SK-N-SH treated with all-trans-retinoic acid at 6 μM for 48 hours (cell line): ENCODE measurements at regions not wholly inside any gene's neighbourhood (a gene's known extent, or its start where the extent isn't known, plus 50 kb on each side); places are given as distances from the start of the nearest gene placed in this dataset.

Experiments
- ATAC-seq: fragments of 200-7000 bp; cut with Tn5 transposase; 3 replicates; pipeline ENCODE4 v1.9.1; 2020; ENCODE audit warnings: mild to moderate bottlenecking, moderate library complexity
- ARNTL ChIP-seq: fragments of 450-650 bp; formaldehyde crosslinking; IDR thresholded peaks from 2 replicates; pipeline ENCODE4 v1.5.0; 2020; ENCODE audit warnings: low read depth, mild to moderate bottlenecking, moderate library complexity, borderline replicate concordance
- BACH2 ChIP-seq: fragments of 250-450 bp; sonication (Bioruptor Pico); IDR thresholded peaks from 2 replicates; pipeline ENCODE4 v1.9.0; 2021; ENCODE audit warnings: mild to moderate bottlenecking, borderline replicate concordance
- CSDC2 ChIP-seq: fragments of 250-450 bp; sonication (Bioruptor Pico); IDR thresholded peaks from 2 replicates; pipeline ENCODE4 v1.5.0; 2020; ENCODE audit warnings: mild to moderate bottlenecking, moderate library complexity
- ESRRG ChIP-seq: fragments of 250-450 bp; sonication (Bioruptor Pico); IDR thresholded peaks from 2 replicates; pipeline ENCODE4 v1.6.1; 2021; ENCODE audit warnings: mild to moderate bottlenecking
- GLIS3 ChIP-seq: fragments of 250-450 bp; sonication (Bioruptor Pico); IDR thresholded peaks from 2 replicates; pipeline ENCODE4 v1.5.0; 2020; ENCODE audit warnings: mild to moderate bottlenecking, moderate library complexity
- ISL1 ChIP-seq: fragments of 250-450 bp; sonication (Bioruptor Pico); IDR thresholded peaks from 2 replicates; pipeline ENCODE4 v2.1.2; 2022; ENCODE audit warnings: mild to moderate bottlenecking, moderate library complexity
- OSR1 ChIP-seq: fragments of 250-450 bp; sonication (Bioruptor Pico); IDR thresholded peaks from 2 replicates; pipeline ENCODE4 v1.8.0; 2022; ENCODE audit warnings: moderate library complexity, mild to moderate bottlenecking, inconsistent platforms
- PPARA ChIP-seq: fragments of 250-450 bp; sonication (Bioruptor Pico); IDR thresholded peaks from 2 replicates; pipeline ENCODE4 v1.5.0; 2020; ENCODE audit warnings: mild to moderate bottlenecking, borderline replicate concordance
- RARB ChIP-seq: fragments of 250-450 bp; sonication (Bioruptor Pico); IDR thresholded peaks from 2 replicates; pipeline ENCODE4 v1.8.0; 2021; ENCODE audit warnings: mild to moderate bottlenecking, moderate library complexity
- SNAI2 ChIP-seq: fragments of 250-450 bp; sonication (Bioruptor Pico); IDR thresholded peaks from 2 replicates; pipeline ENCODE4 v1.5.0; 2020; ENCODE audit warnings: mild to moderate bottlenecking, moderate library complexity
- TCF4 ChIP-seq: fragments of 250-450 bp; sonication (Bioruptor Pico); IDR thresholded peaks from 2 replicates; pipeline ENCODE4 v1.8.0; 2021; ENCODE audit warnings: mild to moderate bottlenecking, moderate library complexity, borderline replicate concordance
- TOX ChIP-seq: fragments of 250-450 bp; sonication (Bioruptor Pico); IDR thresholded peaks from 2 replicates; pipeline ENCODE4 v1.8.0; 2021; ENCODE audit warnings: mild to moderate bottlenecking, moderate library complexity, borderline replicate concordance
- ZC3H10 ChIP-seq: fragments of 250-450 bp; sonication (Bioruptor Pico); IDR thresholded peaks from 2 replicates; pipeline ENCODE4 v1.5.1; 2021; ENCODE audit warnings: mild to moderate bottlenecking, moderate library complexity
- ZFP3 ChIP-seq: fragments of 250-450 bp; sonication (Bioruptor Pico); IDR thresholded peaks from 2 replicates; pipeline ENCODE4 v1.5.0; 2020; ENCODE audit warnings: mild to moderate bottlenecking, moderate library complexity
- ZNF565 ChIP-seq: fragments of 450-650 bp; formaldehyde crosslinking; conservative IDR thresholded peaks from 2 replicates; pipeline ENCODE4 v1.5.0; 2020; ENCODE audit warnings: low read depth, mild to moderate bottlenecking, moderate library complexity
- ZNF70 ChIP-seq: fragments of 450-650 bp; formaldehyde crosslinking; IDR thresholded peaks from 2 replicates; pipeline ENCODE4 v1.5.0; 2020; ENCODE audit warnings: mild to moderate bottlenecking, moderate library complexity
- TF ChIP-seq, protein P1 (sequence below): fragments of 250-450 bp; sonication (Bioruptor Pico); IDR thresholded peaks from 2 replicates; pipeline ENCODE4 v1.8.0; 2021; ENCODE audit warnings: low read depth, mild to moderate bottlenecking, moderate library complexity, borderline replicate concordance
- TF ChIP-seq, protein P2 (sequence below): fragments of 250-450 bp; sonication (Bioruptor Pico); IDR thresholded peaks from 2 replicates; pipeline ENCODE4 v1.5.1; 2020; ENCODE audit warnings: low read depth, mild to moderate bottlenecking, moderate library complexity
- TF ChIP-seq, protein P3 (sequence below): fragments of 250-450 bp; sonication (Bioruptor Pico); IDR thresholded peaks from 2 replicates; pipeline ENCODE4 v1.5.0; 2020; ENCODE audit warnings: mild to moderate bottlenecking, moderate library complexity
- TF ChIP-seq, protein P4 (sequence below): fragments of 250-450 bp; sonication (Bioruptor Pico); IDR thresholded peaks from 2 replicates; pipeline ENCODE4 v1.8.0; 2020; ENCODE audit warnings: mild to moderate bottlenecking, moderate library complexity, borderline replicate concordance

DNA sequence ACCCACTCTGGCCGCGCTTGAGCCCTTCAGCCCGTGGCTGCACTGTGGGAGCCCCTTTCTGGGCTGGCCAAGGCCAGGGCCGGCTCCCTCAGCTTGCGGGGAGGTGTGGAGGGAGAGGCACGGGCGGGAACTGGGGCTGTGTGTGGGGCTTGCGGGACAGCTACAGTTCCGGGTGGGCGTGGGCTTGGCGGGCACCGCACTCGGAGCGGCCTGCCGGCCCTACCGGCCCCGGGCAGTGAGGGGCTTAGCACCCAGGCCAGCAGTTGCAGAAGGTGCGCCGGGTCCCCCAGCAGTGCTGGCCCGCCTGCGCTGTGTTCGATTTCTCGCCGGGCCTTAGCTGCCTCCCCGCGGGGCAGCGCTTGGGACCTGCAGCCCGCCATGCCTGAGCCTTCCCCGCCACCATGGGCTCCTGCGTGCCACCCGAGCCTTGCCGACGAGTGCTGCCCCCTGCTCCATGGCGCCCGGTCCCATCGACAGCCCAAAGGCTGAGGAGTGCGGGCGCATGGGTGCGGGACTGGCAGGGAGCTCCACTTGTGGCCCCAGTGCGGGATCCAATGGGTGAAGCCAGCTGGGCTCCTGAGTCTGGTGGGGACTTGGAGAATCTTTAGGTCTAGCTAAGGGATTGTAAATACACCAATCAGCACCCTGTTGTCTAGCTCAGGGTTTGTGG lies 173.7 kb upstream of the FIGN start:
- TF ChIP-seq SNAI2 (CRISPR knock-in tag) (no peak), TCF4 (CRISPR knock-in tag) (no peak), TOX (CRISPR knock-in tag) (no peak), ZC3H10 (no peak), ZNF565 (CRISPR knock-in tag) (no peak), RARB (CRISPR knock-in tag) (no peak), ESRRG (CRISPR knock-in tag) (no peak), CSDC2 (CRISPR knock-in tag) (no peak), GLIS3 (CRISPR knock-in tag) (no peak), OSR1 (CRISPR knock-in tag) (no peak), PPARA (no peak), ISL1 (CRISPR knock-in tag) (no peak)
- TF ChIP-seq, protein P1, sequence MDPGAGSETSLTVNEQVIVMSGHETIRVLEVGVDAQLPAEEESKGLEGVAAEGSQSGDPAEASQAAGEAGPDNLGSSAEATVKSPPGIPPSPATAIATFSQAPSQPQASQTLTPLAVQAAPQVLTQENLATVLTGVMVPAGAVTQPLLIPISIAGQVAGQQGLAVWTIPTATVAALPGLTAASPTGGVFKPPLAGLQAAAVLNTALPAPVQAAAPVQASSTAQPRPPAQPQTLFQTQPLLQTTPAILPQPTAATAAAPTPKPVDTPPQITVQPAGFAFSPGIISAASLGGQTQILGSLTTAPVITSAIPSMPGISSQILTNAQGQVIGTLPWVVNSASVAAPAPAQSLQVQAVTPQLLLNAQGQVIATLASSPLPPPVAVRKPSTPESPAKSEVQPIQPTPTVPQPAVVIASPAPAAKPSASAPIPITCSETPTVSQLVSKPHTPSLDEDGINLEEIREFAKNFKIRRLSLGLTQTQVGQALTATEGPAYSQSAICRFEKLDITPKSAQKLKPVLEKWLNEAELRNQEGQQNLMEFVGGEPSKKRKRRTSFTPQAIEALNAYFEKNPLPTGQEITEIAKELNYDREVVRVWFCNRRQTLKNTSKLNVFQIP (CRISPR knock-in tag) = no peak
- TF ChIP-seq, protein P2, sequence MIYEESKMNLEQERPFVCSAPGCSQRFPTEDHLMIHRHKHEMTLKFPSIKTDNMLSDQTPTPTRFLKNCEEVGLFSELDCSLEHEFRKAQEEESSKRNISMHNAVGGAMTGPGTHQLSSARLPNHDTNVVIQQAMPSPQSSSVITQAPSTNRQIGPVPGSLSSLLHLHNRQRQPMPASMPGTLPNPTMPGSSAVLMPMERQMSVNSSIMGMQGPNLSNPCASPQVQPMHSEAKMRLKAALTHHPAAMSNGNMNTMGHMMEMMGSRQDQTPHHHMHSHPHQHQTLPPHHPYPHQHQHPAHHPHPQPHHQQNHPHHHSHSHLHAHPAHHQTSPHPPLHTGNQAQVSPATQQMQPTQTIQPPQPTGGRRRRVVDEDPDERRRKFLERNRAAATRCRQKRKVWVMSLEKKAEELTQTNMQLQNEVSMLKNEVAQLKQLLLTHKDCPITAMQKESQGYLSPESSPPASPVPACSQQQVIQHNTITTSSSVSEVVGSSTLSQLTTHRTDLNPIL (CRISPR knock-in tag) = no peak
- TF ChIP-seq, protein P3, sequence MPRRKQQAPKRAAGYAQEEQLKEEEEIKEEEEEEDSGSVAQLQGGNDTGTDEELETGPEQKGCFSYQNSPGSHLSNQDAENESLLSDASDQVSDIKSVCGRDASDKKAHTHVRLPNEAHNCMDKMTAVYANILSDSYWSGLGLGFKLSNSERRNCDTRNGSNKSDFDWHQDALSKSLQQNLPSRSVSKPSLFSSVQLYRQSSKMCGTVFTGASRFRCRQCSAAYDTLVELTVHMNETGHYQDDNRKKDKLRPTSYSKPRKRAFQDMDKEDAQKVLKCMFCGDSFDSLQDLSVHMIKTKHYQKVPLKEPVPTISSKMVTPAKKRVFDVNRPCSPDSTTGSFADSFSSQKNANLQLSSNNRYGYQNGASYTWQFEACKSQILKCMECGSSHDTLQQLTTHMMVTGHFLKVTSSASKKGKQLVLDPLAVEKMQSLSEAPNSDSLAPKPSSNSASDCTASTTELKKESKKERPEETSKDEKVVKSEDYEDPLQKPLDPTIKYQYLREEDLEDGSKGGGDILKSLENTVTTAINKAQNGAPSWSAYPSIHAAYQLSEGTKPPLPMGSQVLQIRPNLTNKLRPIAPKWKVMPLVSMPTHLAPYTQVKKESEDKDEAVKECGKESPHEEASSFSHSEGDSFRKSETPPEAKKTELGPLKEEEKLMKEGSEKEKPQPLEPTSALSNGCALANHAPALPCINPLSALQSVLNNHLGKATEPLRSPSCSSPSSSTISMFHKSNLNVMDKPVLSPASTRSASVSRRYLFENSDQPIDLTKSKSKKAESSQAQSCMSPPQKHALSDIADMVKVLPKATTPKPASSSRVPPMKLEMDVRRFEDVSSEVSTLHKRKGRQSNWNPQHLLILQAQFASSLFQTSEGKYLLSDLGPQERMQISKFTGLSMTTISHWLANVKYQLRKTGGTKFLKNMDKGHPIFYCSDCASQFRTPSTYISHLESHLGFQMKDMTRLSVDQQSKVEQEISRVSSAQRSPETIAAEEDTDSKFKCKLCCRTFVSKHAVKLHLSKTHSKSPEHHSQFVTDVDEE (CRISPR knock-in tag) = no peak
- no peak for ATAC-seq

DNA sequence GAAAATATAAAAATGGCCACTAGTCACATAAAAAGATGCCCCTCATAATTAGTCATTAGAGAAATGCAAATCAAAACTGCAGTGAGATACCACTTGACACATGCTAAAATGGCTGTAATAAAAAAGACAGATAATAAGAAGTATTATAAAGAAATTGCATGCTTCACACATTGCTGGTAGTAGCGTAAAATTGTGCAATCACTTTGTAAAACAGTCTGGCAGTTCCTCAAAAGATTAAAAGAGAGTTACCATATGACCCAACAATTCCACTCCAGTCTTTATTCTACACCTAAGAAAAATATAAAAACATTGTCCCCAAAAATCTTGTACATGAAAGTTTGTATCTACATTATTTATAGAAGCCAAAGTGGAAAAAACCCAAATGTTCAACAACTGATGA lies 170.6 kb upstream of the FIGN start:
- ATAC-seq = no peak
- TF ChIP-seq, protein P1 (CRISPR knock-in tag) = no peak
- TF ChIP-seq ISL1 (CRISPR knock-in tag) = no peak
- TF ChIP-seq, protein P2 (CRISPR knock-in tag) = no peak
- no peak for TF ChIP-seq GLIS3 (CRISPR knock-in tag)
- TF ChIP-seq TOX (CRISPR knock-in tag) = no peak
- TF ChIP-seq, protein P4, sequence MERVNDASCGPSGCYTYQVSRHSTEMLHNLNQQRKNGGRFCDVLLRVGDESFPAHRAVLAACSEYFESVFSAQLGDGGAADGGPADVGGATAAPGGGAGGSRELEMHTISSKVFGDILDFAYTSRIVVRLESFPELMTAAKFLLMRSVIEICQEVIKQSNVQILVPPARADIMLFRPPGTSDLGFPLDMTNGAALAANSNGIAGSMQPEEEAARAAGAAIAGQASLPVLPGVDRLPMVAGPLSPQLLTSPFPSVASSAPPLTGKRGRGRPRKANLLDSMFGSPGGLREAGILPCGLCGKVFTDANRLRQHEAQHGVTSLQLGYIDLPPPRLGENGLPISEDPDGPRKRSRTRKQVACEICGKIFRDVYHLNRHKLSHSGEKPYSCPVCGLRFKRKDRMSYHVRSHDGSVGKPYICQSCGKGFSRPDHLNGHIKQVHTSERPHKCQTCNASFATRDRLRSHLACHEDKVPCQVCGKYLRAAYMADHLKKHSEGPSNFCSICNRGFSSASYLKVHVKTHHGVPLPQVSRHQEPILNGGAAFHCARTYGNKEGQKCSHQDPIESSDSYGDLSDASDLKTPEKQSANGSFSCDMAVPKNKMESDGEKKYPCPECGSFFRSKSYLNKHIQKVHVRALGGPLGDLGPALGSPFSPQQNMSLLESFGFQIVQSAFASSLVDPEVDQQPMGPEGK (CRISPR knock-in tag) = no peak
- no peak for TF ChIP-seq SNAI2 (CRISPR knock-in tag)
- TF ChIP-seq ZFP3 (CRISPR knock-in tag) = no peak
- TF ChIP-seq ESRRG (CRISPR knock-in tag) = no peak
- TF ChIP-seq BACH2 (CRISPR knock-in tag) = no peak
- TF ChIP-seq ZNF70 = no peak
- TF ChIP-seq ARNTL (CRISPR knock-in tag) = no peak
